ENCODE measurements at regions not wholly inside any gene's neighbourhood (a gene's known extent, or its start where the extent isn't known, plus 50 kb on each side); places are given as distances from the start of the nearest gene placed in this dataset.

- intact Hi-C loops (cut with DNase I), result no loop called here
- Histone ChIP-seq H3K36me3 (replicated peaks in 1 of 2) (no peaks in the 10 kb centered on the region), H3K9me3 (replicated peaks in 1 of 3) (no peaks in the 10 kb centered on the region), H3K4me3 (no peak overlapping the region), H3K27me3 (no peaks in the 10 kb centered on the region), H3K27ac (no peak overlapping the region), H3K4me1 (replicated peaks in 1 of 2) (no peaks in the 10 kb centered on the region)
- DNase-seq, result no peak
- WGBS, 4 donors, result 62 to 74% (median 68%) methylated on average over 1 of the region's 1 CpG
- TF ChIP-seq POLR2A (IDR thresholded peaks at IDR 0.05) (no peak), CTCF (IDR thresholded peaks at IDR 0.05) (no peak)
Observed at GRCh38 chr7:96638669-96639068, 71.0 kb downstream of the SEM1 start.

- TF ChIP-seq POLR2A (IDR thresholded peaks at IDR 0.05), result no peak
- no peak for TF ChIP-seq CTCF (IDR thresholded peaks at IDR 0.05)
- Histone ChIP-seq H3K36me3 (replicated peaks in 1 of 2) (no peaks in the 10 kb centered on the region), H3K27ac (no peak overlapping the region), H3K4me1 (replicated peaks in 1 of 2) (no peaks in the 10 kb centered on the region), H3K9me3 (replicated peaks in 1 of 3) (no peaks in the 10 kb centered on the region), H3K27me3 (no peaks in the 10 kb centered on the region), H3K4me3 (no peak overlapping the region)
- intact Hi-C loops (cut with DNase I), result no loop called here
- DNase-seq, result no peak
Observed at GRCh38 chr7:96637522-96637921, 72.1 kb downstream of the SEM1 start.

- Histone ChIP-seq H3K4me1 (replicated peaks in 1 of 2) (no peaks in the 10 kb centered on the region), H3K27me3 (no peaks in the 10 kb centered on the region), H3K9me3 (replicated peaks in 1 of 3) (no peaks in the 10 kb centered on the region), H3K4me3 (no peak overlapping the region), H3K27ac (no peak overlapping the region), H3K36me3 (replicated peaks in 1 of 2) (no peaks in the 10 kb centered on the region)
- WGBS, 4 donors, result 66 to 74% (median 68%) methylated on average over 3 of the region's 3 CpGs
- TF ChIP-seq POLR2A (IDR thresholded peaks at IDR 0.05) (no peak), CTCF (IDR thresholded peaks at IDR 0.05) (no peak)
- intact Hi-C loops (cut with DNase I), result no loop called here
- no peak for DNase-seq
Observed at GRCh38 chr7:96636979-96637378, 72.7 kb downstream of the SEM1 start.

- Histone ChIP-seq H3K36me3 (replicated peaks in 1 of 2) (no peaks in the 10 kb centered on the region), H3K4me1 (replicated peaks in 1 of 2) (no peaks in the 10 kb centered on the region), H3K27me3 (no peaks in the 10 kb centered on the region), H3K9me3 (replicated peaks in 1 of 3) (no peaks in the 10 kb centered on the region), H3K27ac (no peak overlapping the region), H3K4me3 (no peak overlapping the region)
- intact Hi-C loops (cut with DNase I), result no loop called here
- no peak for DNase-seq
- 65 to 80% (median 73%) methylated on average over 1 of the region's 1 CpG for WGBS, 4 donors
- TF ChIP-seq CTCF (IDR thresholded peaks at IDR 0.05), result no peak
- no peak for TF ChIP-seq POLR2A (IDR thresholded peaks at IDR 0.05)
Observed at GRCh38 chr7:96636342-96636860, 73.2 kb downstream of the SEM1 start.
